ENCODE measurements at regions not wholly inside any gene's neighbourhood (a gene's known extent, or its start where the extent isn't known, plus 50 kb on each side); places are given as distances from the start of the nearest gene placed in this dataset.

GRCh38 chr11:105448703-105449079, 161.2 kb upstream of the GRIA4 start:
- DNase-seq (ENCODE audit: low spot score) = no peak
- Histone ChIP-seq H3K36me3 (ENCODE audit: insufficient read depth, low read length) (no peaks in the 10 kb centered on the region), H3K4me3 (ENCODE audit: low read depth, low read length, poor library complexity, severe bottlenecking) (no peak overlapping the region), H2AFZ (ENCODE audit: low read length) (no peak overlapping the region), H3K79me2 (ENCODE audit: insufficient read depth, low read depth, low read length) (no peaks in the 10 kb centered on the region), H3K4me1 (ENCODE audit: insufficient read depth, low read length, poor library complexity, severe bottlenecking) (no peaks in the 10 kb centered on the region), H3K9me3 (ENCODE audit: low read length) (0 out of 2 replicates have a peak, but pooled peaks cover 4% of the 10 kb centered on the region), H3K9me2 (ENCODE audit: insufficient read depth, low read length) (no peaks in the 10 kb centered on the region), H3K4me2 (ENCODE audit: low read length) (no peak overlapping the region), H3K27ac (ENCODE audit: low read depth, low read length, poor library complexity, severe bottlenecking) (no peak overlapping the region), H4K20me1 (ENCODE audit: insufficient read depth, low read length) (no peaks in the 10 kb centered on the region)
- no TSS peak for BruUV-seq (replicated peaks)
- intact Hi-C loops (cut with micrococcal nuclease; ENCODE audit: unreplicated experiment) = no loop called here
- TF ChIP-seq, protein P1, sequence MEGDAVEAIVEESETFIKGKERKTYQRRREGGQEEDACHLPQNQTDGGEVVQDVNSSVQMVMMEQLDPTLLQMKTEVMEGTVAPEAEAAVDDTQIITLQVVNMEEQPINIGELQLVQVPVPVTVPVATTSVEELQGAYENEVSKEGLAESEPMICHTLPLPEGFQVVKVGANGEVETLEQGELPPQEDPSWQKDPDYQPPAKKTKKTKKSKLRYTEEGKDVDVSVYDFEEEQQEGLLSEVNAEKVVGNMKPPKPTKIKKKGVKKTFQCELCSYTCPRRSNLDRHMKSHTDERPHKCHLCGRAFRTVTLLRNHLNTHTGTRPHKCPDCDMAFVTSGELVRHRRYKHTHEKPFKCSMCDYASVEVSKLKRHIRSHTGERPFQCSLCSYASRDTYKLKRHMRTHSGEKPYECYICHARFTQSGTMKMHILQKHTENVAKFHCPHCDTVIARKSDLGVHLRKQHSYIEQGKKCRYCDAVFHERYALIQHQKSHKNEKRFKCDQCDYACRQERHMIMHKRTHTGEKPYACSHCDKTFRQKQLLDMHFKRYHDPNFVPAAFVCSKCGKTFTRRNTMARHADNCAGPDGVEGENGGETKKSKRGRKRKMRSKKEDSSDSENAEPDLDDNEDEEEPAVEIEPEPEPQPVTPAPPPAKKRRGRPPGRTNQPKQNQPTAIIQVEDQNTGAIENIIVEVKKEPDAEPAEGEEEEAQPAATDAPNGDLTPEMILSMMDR (conservative IDR thresholded peaks at IDR 0.05; ENCODE audit: low read length) = no peak
- TF ChIP-seq EZH2phosphoT487 (IDR thresholded peaks at IDR 0.05; ENCODE audit: borderline replicate concordance, low read depth, low read length) = no peak
- ChIA-PET CTCF (ENCODE audit: unreplicated experiment) (no interaction called here), POLR2A (no interaction called here)

- no peak overlapping the region for H3K27ac ChIP-seq (ENCODE audit: low read depth, low read length, poor library complexity, severe bottlenecking)
- H3K79me2 ChIP-seq (ENCODE audit: insufficient read depth, low read depth, low read length) = no peaks in the 10 kb centered on the region
- no peak overlapping the region for H3K4me3 ChIP-seq (ENCODE audit: low read depth, low read length, poor library complexity, severe bottlenecking)
- CTCF ChIA-PET (ENCODE audit: unreplicated experiment) = no interaction called here
- no peaks in the 10 kb centered on the region for H3K36me3 ChIP-seq (ENCODE audit: insufficient read depth, low read length)
- no peak for TF ChIP-seq EZH2phosphoT487 (IDR thresholded peaks at IDR 0.05; ENCODE audit: borderline replicate concordance, low read depth, low read length)
- TF ChIP-seq, protein P1 (conservative IDR thresholded peaks at IDR 0.05; ENCODE audit: low read length) = no peak
- intact Hi-C loops (cut with micrococcal nuclease; ENCODE audit: unreplicated experiment) = no loop called here
- BruUV-seq (replicated peaks) = no TSS peak
- no peaks in the 10 kb centered on the region for H4K20me1 ChIP-seq (ENCODE audit: insufficient read depth, low read length)
- H3K9me2 ChIP-seq (ENCODE audit: insufficient read depth, low read length) = no peaks in the 10 kb centered on the region
- no peak overlapping the region for H2AFZ ChIP-seq (ENCODE audit: low read length)
- H3K9me3 ChIP-seq (ENCODE audit: low read length) = 0 out of 2 replicates have a peak, but pooled peaks cover 4% of the 10 kb centered on the region
- H3K4me2 ChIP-seq (ENCODE audit: low read length) = no peak overlapping the region
- H3K4me1 ChIP-seq (ENCODE audit: insufficient read depth, low read length, poor library complexity, severe bottlenecking) = no peaks in the 10 kb centered on the region
- POLR2A ChIA-PET = no interaction called here
- DNase-seq (ENCODE audit: low spot score) = no peak
These were observed 161.8 kb upstream of the GRIA4 start for GRCh38 chr11:105447936-105448702.

GRCh38 chr11:105443623-105444022, 166.2 kb upstream of the GRIA4 start:
- Histone ChIP-seq H3K27ac (ENCODE audit: low read depth, low read length, poor library complexity, severe bottlenecking) (no peak overlapping the region), H2AFZ (ENCODE audit: low read length) (no peak overlapping the region), H3K4me1 (ENCODE audit: insufficient read depth, low read length, poor library complexity, severe bottlenecking) (no peaks in the 10 kb centered on the region), H3K9me2 (ENCODE audit: insufficient read depth, low read length) (no peaks in the 10 kb centered on the region), H3K79me2 (ENCODE audit: insufficient read depth, low read depth, low read length) (no peaks in the 10 kb centered on the region), H4K20me1 (ENCODE audit: insufficient read depth, low read length) (no peaks in the 10 kb centered on the region), H3K4me3 (ENCODE audit: low read depth, low read length, poor library complexity, severe bottlenecking) (no peak overlapping the region), H3K9me3 (ENCODE audit: low read length) (0 out of 2 replicates have a peak, but pooled peaks cover 4% of the 10 kb centered on the region), H3K36me3 (ENCODE audit: insufficient read depth, low read length) (no peaks in the 10 kb centered on the region), H3K4me2 (ENCODE audit: low read length) (no peak overlapping the region)
- POLR2A ChIA-PET = no interaction called here
- DNase-seq (ENCODE audit: low spot score) = no peak
- intact Hi-C loops (cut with micrococcal nuclease; ENCODE audit: unreplicated experiment) = no loop called here
- TF ChIP-seq, protein P1 (conservative IDR thresholded peaks at IDR 0.05; ENCODE audit: low read length) = no peak
- TF ChIP-seq EZH2phosphoT487 (IDR thresholded peaks at IDR 0.05; ENCODE audit: borderline replicate concordance, low read depth, low read length) = no peak
- no TSS peak for BruUV-seq (replicated peaks)
- CTCF ChIA-PET (ENCODE audit: unreplicated experiment) = no interaction called here

Measured in OCI-LY7 (cell line).